Calu3 (cell line): ENCODE measurements at regions not wholly inside any gene's neighbourhood (a gene's known extent, or its start where the extent isn't known, plus 50 kb on each side); places are given as distances from the start of the nearest gene placed in this dataset.

Source experiments
- BruUV-seq: library from RNA; stranded (reverse); fragments of 400-500 nt; replicated peaks from 2 replicates; lab custom pipeline; 2021; lab: Mats Ljungman, UMichigan
- CTCF ChIA-PET: fragments of 300-600 bp; sonication (Branson Sonifier 250); formaldehyde crosslinking; loops from one replicate; lab custom pipeline; 2022; ENCODE audit warnings: antibody characterized with exemption; lab: Charles Lee
- DNase-seq: peaks from one replicate; pipeline ENCODE4 v3.0.0; 2022
- H3K27ac Mint-ChIP-seq: one replicate; pipeline ENCODE4 v1.8.0; 2022; ENCODE audit warnings: mixed read lengths; ENCODE audit not compliant: unreplicated experiment
- H3K27me3 Mint-ChIP-seq: one replicate; pipeline ENCODE4 v1.8.0; 2022; ENCODE audit warnings: mixed read lengths; ENCODE audit not compliant: unreplicated experiment
- H3K36me3 Mint-ChIP-seq: one replicate; pipeline ENCODE4 v1.8.0; 2022; ENCODE audit warnings: mild to moderate bottlenecking, moderate library complexity, mixed read lengths; ENCODE audit not compliant: insufficient read depth, unreplicated experiment
- H3K4me1 Mint-ChIP-seq: one replicate; pipeline ENCODE4 v1.8.0; 2022; ENCODE audit warnings: mild to moderate bottlenecking, low read depth, mixed read lengths; ENCODE audit not compliant: unreplicated experiment
- H3K4me3 Mint-ChIP-seq: one replicate; pipeline ENCODE4 v1.8.0; 2022; ENCODE audit warnings: mild to moderate bottlenecking, low read depth, moderate library complexity, mixed read lengths; ENCODE audit not compliant: unreplicated experiment
- H3K9me3 Mint-ChIP-seq: one replicate; pipeline ENCODE4 v1.8.0; 2022; ENCODE audit warnings: low read depth, mixed read lengths; ENCODE audit not compliant: unreplicated experiment
- CTCF ChIP-seq: fragments of 200-600 bp; IDR thresholded peaks from one replicate; pipeline ENCODE4 v1.8.0; 2022; ENCODE audit warnings: antibody characterized with exemption; ENCODE audit not compliant: unreplicated experiment
- intact Hi-C: fragments of 100-400 bp; cut with micrococcal nuclease; formaldehyde crosslinking; loops from one replicate; pipeline ENCODE4 v1.10.0; 2022; ENCODE audit not compliant: unreplicated experiment

- intact Hi-C loops: no loop called here
Measured at GRCh38 chr1:110756506-110756905, 81.8 kb upstream of the KCNA3 start.

GRCh38 chr1:110752941-110753725 is 78.4 kb upstream of the KCNA3 start:
- no TSS peak for BruUV-seq
- H3K36me3 Mint-ChIP-seq: no peaks in the 10 kb centered on the region

More at GRCh38 chr1:110756506-110756905, 81.8 kb upstream of the KCNA3 start:
- Mint-ChIP-seq H3K36me3 (no peaks in the 10 kb centered on the region), H3K9me3 (no peaks in the 10 kb centered on the region), H3K27me3 (peaks cover 92% of the 10 kb centered on the region), H3K27ac (no peak overlapping the region), H3K4me3 (no peak overlapping the region), H3K4me1 (no peaks in the 10 kb centered on the region)
- TF ChIP-seq CTCF: no peak
- BruUV-seq: no TSS peak
- CTCF ChIA-PET: no interaction called here
- DNase-seq: no peak

GRCh38 chr1:110750562-110750961 is 75.8 kb upstream of the KCNA3 start:
- no peak overlapping the region for H3K4me3 Mint-ChIP-seq
- no peak for TF ChIP-seq CTCF
- H3K9me3 Mint-ChIP-seq: no peaks in the 10 kb centered on the region
- H3K27me3 Mint-ChIP-seq: peaks cover 79% of the 10 kb centered on the region
- DNase-seq: no peak
- no peak overlapping the region for H3K27ac Mint-ChIP-seq
- H3K4me1 Mint-ChIP-seq: no peaks in the 10 kb centered on the region
- CTCF ChIA-PET: no interaction called here
- intact Hi-C loops: no loop called here
- H3K36me3 Mint-ChIP-seq: no peaks in the 10 kb centered on the region
- BruUV-seq: no TSS peak

More at GRCh38 chr1:110752941-110753725, 78.4 kb upstream of the KCNA3 start:
- CTCF ChIA-PET: no interaction called here
- Mint-ChIP-seq H3K9me3 (no peaks in the 10 kb centered on the region), H3K27me3 (peaks cover 99% of the 10 kb centered on the region), H3K4me1 (no peaks in the 10 kb centered on the region), H3K4me3 (no peak overlapping the region), H3K27ac (no peak overlapping the region)
- DNase-seq: no peak
- intact Hi-C loops: no loop called here
- no peak for TF ChIP-seq CTCF

- Mint-ChIP-seq H3K4me3 (no peak overlapping the region), H3K27me3 (peaks cover 79% of the 10 kb centered on the region), H3K36me3 (no peaks in the 10 kb centered on the region), H3K27ac (no peak overlapping the region), H3K4me1 (no peaks in the 10 kb centered on the region), H3K9me3 (no peaks in the 10 kb centered on the region)
- no TSS peak for BruUV-seq
- CTCF ChIA-PET: no interaction called here
- TF ChIP-seq CTCF: no peak
- DNase-seq: no peak
- intact Hi-C loops: no loop called here
Measured at GRCh38 chr1:110749960-110750359, 75.2 kb upstream of the KCNA3 start.
